ENCODE measurements at regions not wholly inside any gene's neighbourhood (a gene's known extent, or its start where the extent isn't known, plus 50 kb on each side); places are given as distances from the start of the nearest gene placed in this dataset.

DNA sequence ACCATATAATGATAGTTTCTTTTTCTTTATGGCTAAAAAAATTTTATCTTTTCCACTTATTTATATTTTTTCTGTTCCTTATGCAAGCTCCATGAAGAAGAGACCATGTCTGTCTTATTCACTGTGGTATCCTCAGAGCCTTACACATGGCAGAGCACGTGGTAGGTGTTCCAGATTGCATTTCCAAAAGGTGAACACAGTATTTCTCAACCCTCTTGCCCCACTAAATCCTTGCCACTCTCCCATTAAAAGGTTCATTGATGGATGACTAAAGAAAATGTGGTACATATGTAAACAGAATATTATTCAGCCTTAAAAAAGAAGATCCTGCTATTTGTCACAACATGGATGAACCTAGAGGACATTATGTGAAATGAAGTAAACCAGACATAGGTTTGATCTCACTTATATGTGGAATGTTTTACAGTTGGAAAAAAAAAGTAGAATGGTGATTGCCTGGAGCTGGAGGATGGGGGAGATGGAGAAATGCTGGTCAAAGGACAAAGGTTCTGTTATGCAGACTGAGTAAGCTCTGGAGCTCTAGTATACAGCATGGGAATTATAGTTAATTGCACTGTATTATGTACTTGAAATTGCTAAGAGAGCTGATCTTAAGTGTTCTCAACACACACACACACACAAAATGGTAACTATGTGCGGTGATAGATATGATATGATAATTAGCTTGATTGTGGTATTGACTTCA lies 266.7 kb downstream of the CNTN3 start:
- DNase-seq (ENCODE audit: low spot score): no peak

DNA sequence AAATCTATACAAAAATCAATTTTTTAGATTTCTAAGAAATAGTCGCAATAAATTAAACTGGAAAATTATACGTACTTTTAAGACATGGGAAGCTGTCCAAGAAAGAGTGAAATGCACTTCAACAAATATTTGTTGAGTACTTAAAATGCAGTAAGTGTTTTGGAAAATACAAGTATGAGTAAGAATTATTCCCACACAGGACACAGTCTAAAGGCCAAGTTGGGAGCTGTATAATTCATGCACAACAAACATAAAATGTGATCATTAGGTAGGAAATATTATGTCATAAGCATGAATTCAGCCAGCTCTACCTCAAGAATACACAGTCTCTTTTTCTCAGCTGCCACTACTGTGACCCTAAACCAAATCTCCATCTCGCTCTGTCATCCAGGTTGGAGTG lies 267.6 kb downstream of the CNTN3 start:
- DNase-seq (ENCODE audit: low spot score): no peak

DNA sequence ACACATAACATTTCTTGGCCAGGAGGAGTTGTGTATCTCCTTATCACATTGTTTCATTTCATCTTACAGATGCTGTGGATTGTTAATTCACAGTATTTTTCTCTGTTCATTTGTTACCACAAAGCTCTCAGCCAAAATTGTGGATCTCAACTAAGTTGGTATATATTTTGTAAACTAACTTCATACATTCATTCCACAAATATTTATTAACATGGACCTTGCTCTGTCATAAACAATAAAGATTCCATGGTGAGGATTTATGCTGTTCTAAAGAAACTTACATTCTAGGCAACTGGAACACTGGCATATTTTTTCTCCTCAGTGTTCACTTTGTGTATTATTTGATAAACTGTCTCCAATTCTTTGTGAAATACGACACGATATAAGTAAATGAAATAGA lies 268.8 kb downstream of the CNTN3 start:
- no peak for DNase-seq (ENCODE audit: low spot score)

DNA sequence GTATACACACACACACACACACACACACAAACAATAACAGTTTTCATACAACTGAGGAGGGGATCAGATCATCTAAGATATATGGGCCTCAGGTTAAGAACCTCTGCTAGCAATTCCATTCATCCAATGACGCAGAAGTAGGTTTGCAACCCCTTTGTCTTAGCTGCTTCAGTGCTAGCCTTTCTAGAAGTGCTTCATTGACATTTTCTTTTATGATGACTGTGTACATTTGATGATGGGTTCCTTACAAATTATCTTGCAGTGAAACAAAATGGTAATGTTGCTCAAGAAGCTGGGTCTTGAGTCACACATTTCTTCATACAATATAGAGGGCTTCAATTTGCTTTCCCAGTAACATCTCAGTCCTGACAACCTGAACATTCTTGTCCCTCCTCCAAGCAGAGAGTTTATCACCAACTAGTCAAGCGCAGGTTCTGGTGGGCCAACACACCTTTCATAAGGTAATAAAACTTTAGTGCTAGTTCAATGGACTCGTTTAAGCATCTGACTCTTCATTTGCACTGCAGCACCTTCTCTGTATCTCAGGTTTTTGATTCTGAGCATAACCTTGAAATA lies 269.5 kb downstream of the CNTN3 start:
- no peak for DNase-seq (ENCODE audit: low spot score)

DNA sequence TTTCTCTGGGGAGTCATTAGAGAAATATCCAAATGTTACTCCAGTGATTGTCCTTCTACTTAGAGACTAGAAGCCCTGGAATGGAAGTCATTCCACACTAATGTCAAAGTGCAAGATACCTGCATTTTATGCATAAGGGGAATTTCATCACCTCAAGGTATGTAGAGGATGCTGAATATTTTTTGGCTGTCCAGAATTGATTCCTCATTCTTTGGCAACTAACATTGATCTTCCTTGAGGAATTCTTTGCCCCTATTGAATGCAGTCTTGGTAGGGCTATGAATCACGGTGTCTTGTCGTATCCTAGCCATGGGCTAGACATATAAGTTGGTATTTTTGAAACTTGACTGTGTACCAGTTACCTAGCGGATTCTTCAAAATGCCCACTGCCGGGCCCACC lies 271.1 kb downstream of the CNTN3 start:
- DNase-seq (ENCODE audit: low spot score): no peak

DNA sequence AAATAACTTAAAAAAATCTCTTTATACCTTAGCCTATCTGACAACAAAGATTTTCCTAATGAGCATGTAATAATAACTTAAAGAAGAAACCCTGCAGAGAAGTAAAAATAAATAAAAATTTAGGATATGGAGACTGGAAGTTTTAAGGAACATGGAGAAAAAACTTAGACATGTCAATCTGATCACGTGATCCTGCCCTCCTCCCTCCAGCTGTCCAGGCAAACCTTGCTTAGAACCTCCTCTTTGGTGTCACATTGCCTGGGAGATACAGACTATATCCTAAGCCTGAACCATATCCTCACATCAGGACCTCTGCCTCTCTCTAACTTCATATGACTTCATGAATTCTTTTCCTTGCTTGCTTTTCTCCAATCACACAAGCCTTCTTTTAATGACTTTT lies 275.5 kb downstream of the CNTN3 start:
- DNase-seq (ENCODE audit: low spot score): no peak

DNA sequence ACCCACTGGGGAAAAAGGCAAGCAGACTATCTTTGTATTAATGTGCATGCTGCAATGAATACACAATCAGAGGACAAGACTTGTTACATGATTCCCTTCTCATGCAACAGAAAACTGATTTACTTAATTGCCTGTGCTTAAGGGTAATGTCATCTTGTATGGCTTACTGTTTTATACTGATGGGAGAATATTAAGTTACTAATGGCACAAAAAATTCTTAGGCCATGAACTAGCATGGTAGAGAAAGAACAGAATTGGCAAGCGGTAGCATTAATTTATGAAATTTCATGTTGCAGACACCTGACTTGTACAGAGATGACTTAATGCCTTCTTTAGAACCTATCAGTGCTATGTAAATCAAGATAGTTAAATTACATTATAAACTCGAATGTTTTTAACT lies 282.3 kb downstream of the CNTN3 start:
- no peak for DNase-seq (ENCODE audit: low spot score)

DNA sequence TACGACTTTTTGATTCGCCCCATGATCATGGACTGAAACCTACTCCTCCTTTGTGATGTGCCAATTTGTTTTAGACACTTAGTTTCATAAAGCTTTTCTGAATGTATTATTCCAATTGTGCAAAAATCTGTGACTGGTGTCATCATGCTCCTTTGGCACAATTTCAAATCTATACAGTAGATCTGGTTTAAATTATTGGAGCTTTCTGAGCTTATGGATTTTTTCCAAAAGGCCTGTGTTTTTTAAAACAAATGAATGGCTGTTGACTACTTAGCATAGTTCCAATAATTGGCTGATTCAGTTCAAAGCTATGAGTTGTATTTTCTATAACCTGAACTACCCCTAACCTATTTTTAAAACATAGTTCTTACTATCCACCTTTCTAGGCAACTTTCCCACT lies 282.7 kb downstream of the CNTN3 start:
- DNase-seq (ENCODE audit: low spot score): no peak

DNA sequence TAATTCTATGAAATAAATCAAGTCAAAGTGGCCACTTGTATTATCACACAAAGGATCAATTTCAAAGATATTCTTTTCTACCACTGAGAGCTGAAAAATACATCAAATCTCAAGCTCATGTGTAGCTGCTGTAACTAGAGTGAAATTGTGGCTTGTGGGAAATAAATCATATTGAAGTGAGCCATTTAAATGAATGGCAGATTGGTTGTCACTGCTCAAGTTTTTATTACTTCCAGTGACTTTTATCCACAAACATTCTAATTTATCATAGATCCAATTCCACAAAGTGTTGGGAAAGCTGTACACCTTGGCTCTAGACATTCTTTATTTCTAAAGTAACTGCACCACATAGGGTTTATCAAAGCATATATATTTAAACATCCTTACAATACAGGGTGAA lies 285.4 kb downstream of the CNTN3 start:
- no peak for DNase-seq (ENCODE audit: low spot score)

DNA sequence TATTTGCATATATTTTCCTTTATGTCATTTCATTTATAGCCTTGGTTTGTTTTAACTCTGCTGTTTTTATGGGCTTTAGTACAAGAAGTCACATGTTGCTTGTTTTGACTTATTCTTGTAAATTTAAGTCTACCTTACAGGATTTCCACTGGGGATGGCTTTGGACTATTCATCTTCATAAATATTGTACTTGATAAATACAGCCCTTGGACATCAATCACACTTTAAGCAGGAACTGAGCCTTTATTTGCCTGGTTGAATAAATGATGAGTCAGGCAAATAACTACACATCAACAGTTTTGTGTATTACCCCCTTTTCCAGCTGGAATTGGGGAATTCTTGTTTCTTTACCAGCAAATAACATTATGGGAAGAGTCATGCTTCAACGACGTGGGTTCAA lies 286.0 kb downstream of the CNTN3 start:
- no peak for DNase-seq (ENCODE audit: low spot score)

DNA sequence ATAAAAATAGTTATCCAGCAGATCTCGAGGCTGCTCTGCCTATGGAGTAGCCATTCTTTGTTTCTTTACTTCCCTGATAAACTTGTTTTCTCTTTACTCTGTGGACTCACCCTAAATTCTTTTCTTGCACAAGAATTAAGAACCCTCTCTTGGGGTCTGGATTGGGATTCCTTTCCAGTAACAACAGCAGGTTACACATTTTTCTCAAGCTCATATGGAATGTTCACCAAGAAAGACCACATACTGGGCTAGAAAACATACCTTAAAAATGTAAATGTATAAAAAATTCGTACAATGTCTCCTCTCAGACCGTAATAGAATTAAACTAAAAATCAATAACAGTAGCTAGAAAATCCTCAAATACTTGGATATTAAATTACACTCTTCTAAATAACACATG lies 299.2 kb downstream of the CNTN3 start:
- no peak for DNase-seq (ENCODE audit: low spot score)

DNA sequence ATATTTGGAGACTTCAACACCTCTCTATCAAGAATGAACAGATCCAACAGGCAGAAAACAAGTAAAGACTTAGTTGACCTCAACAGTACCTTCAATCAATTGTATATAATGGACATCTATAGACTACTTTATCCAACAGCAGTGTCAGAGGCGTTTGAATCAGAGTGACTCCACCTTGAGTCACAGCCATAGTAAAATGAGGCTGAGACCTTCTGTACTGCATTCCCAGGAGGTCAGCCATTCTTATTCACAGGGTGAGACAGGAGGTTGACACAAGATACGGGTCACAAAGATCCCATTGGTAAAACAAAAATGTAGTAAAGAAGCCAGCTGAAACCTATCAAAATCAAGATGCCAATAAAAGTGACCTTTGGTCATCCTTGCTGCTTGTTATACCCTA lies 299.8 kb downstream of the CNTN3 start:
- DNase-seq (ENCODE audit: low spot score): no peak

DNA sequence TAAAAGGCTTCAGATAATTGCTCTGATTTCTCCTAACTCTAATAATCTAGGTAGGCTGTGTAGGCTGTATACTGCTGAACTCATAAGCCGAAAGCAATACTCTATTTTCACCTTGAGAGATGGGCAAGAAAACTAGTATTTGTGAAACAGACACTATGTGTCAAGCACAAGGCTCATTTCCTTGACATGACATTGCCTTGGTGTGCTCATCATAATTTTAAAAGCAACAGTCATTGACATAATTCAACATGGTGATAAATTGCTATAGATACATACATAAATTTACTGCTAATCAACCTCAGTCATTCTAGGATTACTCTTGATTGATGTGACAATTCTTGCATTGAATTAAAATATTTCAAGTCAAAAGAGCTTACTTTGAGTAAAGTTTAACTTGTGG lies 304.7 kb downstream of the CNTN3 start:
- DNase-seq (ENCODE audit: low spot score): no peak

DNA sequence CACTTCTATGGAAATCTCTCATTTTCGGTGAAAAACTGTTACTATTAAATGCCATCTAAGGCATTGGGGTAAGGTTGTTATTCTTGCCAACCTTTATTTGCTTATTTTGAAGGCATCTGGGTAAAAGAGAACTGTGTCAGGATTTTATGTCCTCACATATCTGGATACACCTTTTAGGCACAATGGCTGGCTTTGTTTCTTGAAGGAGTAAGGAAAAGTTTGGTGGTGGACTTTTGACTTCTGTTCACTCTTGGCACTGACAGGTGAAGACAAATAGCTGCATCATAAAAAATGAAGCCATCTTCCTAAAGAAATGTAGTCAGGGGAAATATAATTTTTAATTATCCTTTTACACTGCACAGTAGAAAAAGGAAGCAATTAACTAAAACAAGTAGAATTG lies 310.0 kb downstream of the CNTN3 start:
- no peak for DNase-seq (ENCODE audit: low spot score)

DNA sequence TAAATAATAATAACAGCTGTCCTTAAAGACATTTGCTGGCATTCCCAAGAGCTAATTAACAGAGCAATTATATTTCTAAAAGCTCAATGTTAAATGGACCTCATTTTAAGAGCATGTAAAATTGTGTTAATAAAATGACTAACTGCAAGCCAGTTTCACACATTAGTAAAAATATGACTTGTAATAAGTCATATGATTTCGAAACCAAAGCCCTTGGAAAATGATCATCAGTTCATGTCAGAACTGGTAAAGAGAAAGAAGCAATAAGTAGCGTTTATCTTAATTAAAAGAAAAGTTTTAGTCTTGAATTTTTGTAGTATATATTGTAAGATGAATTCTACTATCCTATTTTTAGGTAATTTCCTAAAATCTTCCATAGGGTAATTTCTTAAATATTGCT lies 310.7 kb downstream of the CNTN3 start:
- DNase-seq (ENCODE audit: low spot score): no peak

DNA sequence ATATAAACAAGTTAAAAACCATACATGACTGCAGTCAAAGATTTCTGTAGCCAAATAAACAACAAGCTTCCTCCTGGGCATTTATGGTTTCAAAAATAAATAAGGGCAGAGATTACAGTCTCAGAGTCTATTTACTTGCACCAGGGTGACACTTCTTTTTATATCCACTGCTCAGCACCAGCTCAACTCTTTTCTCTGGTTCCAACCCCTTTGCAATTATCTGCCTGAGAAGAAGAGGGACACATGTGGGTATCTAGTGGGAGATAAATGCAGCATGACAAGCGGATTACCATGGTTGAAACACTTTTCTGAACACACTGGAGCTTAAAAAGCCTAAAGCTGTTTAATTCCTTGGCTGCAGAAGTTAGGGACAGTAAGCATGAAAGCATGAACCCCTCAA lies 311.5 kb downstream of the CNTN3 start:
- DNase-seq (ENCODE audit: low spot score): no peak

DNA sequence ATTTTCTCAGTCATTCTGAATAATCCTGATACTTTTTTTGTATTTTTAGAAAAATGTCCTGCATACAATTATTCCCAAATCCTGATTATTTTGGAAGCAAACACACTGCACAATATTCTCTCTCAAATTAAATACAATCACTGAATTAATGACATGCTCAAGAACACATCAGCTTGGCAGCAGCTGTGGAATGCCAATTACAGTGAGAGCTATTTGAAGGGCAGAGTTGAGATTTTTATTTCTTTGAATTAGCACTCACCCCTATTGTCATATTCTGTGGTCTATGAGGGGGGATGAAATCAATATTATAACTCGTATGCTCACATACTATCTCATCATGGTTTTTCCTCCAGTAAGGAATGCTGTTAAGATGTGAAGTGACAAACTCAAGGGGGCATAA lies 312.2 kb downstream of the CNTN3 start:
- DNase-seq (ENCODE audit: low spot score): no peak

DNA sequence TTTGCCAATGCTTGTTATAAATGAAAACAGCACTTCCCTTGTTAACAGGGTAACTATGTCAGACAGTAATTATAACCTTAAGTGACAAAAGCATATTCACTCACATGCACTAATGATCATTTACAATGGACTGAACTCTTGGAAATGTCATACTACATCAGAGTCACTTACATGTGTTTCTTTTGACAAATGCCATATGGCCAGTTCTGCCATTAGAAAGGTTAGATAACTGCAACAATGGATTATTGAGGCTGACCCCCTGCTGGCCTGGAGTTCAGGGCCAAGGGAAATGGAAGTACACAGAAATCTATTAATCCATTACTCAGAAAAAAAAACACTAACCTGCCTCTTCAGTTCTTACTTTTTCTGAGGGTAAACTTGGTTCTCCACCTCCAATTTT lies 313.4 kb downstream of the CNTN3 start:
- no peak for DNase-seq (ENCODE audit: low spot score)

DNA sequence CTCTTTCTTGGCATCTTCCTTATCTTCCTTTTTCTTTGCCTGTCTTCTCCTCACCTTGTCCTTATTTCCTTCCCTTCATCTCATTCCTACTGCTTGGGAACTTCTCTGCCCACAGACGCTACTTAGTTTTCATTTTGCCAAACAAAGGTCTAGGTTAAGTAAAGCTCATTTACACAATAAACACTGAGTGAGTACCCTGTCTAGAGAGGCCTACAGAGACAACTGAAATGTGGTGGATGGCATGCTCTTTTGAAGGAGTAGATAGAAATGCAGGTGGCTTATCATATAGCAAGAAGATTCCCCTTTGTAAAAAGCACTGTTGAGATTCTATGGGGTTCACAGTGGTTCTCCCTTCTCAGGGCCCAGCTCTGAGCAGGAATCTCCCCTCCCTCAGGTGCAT lies 319.0 kb downstream of the CNTN3 start:
- DNase-seq (ENCODE audit: low spot score): no peak

DNA sequence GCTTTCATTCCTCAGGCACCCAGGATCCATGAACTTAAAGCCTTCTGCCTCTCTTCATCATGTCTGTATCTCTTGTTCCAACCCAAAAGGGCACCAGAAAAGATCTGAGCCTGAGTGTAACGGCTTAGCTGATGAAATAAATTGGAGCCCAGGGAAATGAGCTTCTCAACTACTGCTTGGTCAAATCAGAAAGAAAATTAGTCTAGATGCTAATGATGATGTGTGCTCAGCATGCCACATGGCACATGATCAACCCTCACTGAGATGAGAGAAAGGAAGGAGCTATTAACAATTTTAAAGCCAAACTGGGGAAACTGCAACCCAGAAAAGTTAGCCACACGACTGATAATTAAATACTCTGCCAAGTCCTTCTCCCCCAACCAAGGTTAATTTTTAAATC lies 325.7 kb downstream of the CNTN3 start:
- DNase-seq (ENCODE audit: low spot score): no peak

DNA sequence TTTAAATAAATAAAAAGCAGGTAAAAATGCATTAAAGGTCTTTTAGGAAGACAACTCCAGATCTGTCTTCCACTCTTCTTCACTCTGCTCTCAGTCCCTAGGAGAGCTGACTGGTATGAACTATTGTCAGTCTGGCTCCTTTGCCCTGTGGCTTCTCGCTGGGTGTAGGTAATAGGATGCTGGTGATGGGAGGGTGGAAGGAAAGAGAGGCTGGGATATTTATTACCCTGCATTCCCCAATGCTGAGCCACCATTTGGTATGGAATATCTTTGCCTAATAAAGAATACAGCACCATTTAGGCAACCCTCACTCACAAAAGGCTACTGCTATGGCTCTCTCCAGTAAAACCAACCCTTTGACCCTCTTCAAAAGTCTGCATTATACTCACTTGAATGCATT lies 326.9 kb downstream of the CNTN3 start:
- DNase-seq (ENCODE audit: low spot score): no peak

DNA sequence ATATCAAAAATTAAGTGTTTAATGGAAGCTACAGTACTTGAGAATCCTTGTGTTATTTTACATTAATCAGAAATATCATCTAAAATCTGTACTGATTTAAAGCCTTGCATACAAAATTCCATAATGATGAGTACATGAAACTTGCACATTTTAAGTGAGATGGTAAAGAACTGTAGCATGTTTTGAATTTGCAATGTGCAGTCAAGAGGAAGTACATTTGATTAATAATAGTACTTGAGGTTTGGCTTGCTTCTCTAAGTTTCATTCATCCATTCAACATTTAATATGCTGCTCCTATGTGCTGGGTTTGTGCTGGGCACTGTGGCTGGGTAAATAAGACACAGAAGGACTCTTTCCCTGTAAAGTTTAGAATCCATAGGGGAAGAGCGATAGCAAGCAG lies 332.3 kb downstream of the CNTN3 start:
- DNase-seq (ENCODE audit: low spot score): no peak

DNA sequence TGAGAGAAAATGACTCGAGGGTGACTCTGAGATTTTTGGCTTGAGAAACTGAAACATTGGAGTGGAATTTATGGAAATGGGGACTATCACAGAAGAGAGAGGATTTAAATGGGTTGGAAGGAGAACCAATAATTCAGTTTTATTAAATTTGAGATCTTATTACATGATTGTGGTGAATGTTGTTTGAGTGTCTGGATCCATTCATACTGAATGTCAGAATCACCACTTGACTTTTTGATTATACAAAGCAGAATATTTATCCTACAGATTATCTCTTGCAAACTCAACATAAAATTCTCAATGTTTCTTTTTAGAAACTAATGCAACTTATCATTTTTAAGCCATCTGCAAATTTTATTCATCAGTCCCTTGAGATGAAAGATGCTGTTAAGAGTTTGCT lies 332.8 kb downstream of the CNTN3 start:
- DNase-seq (ENCODE audit: low spot score): no peak
